GM19397 (cell line): ENCODE measurements at regions not wholly inside any gene's neighbourhood (a gene's known extent, or its start where the extent isn't known, plus 50 kb on each side); places are given as distances from the start of the nearest gene placed in this dataset.

ENCODE experiments used
- ATAC-seq: cut with Tn5 transposase; IDR thresholded peaks from one replicate; pipeline ENCODE4 v1.9.1; 2021; ENCODE audit warnings: mild to moderate bottlenecking, moderate library complexity; ENCODE audit not compliant: unreplicated experiment

- no peak for ATAC-seq
These were observed 366.9 kb downstream of the EPHA4 start for GRCh38 chr2:221205103-221205673.

- no peak for ATAC-seq
These were observed 361.4 kb downstream of the EPHA4 start for GRCh38 chr2:221210686-221211085.

GRCh38 chr2:221211653-221212052 is 360.5 kb downstream of the EPHA4 start:
- ATAC-seq: no peak

GRCh38 chr2:221212105-221212504 is 360.0 kb downstream of the EPHA4 start:
- no peak for ATAC-seq

- ATAC-seq: no peak
These were observed 356.6 kb downstream of the EPHA4 start for GRCh38 chr2:221215487-221215886.

GRCh38 chr2:221216636-221217035 is 355.5 kb downstream of the EPHA4 start:
- ATAC-seq: no peak

GRCh38 chr2:221225752-221226151 is 346.4 kb downstream of the EPHA4 start:
- ATAC-seq: no peak

- ATAC-seq: no peak
These were observed 343.8 kb downstream of the EPHA4 start for GRCh38 chr2:221228214-221228769.

GRCh38 chr2:221229099-221229498 is 343.0 kb downstream of the EPHA4 start:
- ATAC-seq: no peak

GRCh38 chr2:221231511-221231910 is 340.6 kb downstream of the EPHA4 start:
- ATAC-seq: no peak

- ATAC-seq: no peak
These were observed 336.2 kb downstream of the EPHA4 start for GRCh38 chr2:221235941-221236340.

GRCh38 chr2:221241072-221241471 is 331.0 kb downstream of the EPHA4 start:
- no peak for ATAC-seq

GRCh38 chr2:221243771-221244170 is 328.3 kb downstream of the EPHA4 start:
- no peak for ATAC-seq

GRCh38 chr2:221245045-221245444 is 327.1 kb downstream of the EPHA4 start:
- ATAC-seq: no peak

GRCh38 chr2:221245772-221246171 is 326.3 kb downstream of the EPHA4 start:
- no peak for ATAC-seq

- no peak for ATAC-seq
These were observed 317.8 kb downstream of the EPHA4 start for GRCh38 chr2:221254299-221254698.

- no peak for ATAC-seq
These were observed 316.2 kb downstream of the EPHA4 start for GRCh38 chr2:221255862-221256261.

- ATAC-seq: no peak
These were observed 313.6 kb downstream of the EPHA4 start for GRCh38 chr2:221258464-221258863.

- ATAC-seq: no peak
These were observed 309.5 kb downstream of the EPHA4 start for GRCh38 chr2:221262651-221263050.

- no peak for ATAC-seq
These were observed 308.5 kb downstream of the EPHA4 start for GRCh38 chr2:221263573-221263972.

GRCh38 chr2:221264318-221264717 is 307.8 kb downstream of the EPHA4 start:
- ATAC-seq: no peak

GRCh38 chr2:221267773-221268425 is 304.2 kb downstream of the EPHA4 start:
- no peak for ATAC-seq

- ATAC-seq: no peak
These were observed 303.5 kb downstream of the EPHA4 start for GRCh38 chr2:221268631-221269030.
